Breast epithelium (tissue), 3 donors: ENCODE measurements at regions not wholly inside any gene's neighbourhood (a gene's known extent, or its start where the extent isn't known, plus 50 kb on each side); places are given as distances from the start of the nearest gene placed in this dataset.
"Not testable (repeated sequence)": the region's sequence is repeated elsewhere in the genome, so short reads cannot be mapped to it uniquely, and the experiment has no call there.

Experiments
- CTCF ChIP-seq, 3 donors: fragments of 450-650 bp; IDR thresholded peaks; one replicate each; pipeline ENCODE4 v1.5.1; 2016 to 2017; ENCODE audit warnings: antibody characterized with exemption in 3 of 3, mild to moderate bottlenecking in 3 of 3, moderate library complexity in 3 of 3
- POLR2AphosphoS5 ChIP-seq, 3 donors: sonication (generic); formaldehyde crosslinking; IDR thresholded peaks; one replicate each; pipeline ENCODE4 v1.6.1; 2017; ENCODE audit warnings: antibody characterized with exemption in 3 of 3

DNA sequence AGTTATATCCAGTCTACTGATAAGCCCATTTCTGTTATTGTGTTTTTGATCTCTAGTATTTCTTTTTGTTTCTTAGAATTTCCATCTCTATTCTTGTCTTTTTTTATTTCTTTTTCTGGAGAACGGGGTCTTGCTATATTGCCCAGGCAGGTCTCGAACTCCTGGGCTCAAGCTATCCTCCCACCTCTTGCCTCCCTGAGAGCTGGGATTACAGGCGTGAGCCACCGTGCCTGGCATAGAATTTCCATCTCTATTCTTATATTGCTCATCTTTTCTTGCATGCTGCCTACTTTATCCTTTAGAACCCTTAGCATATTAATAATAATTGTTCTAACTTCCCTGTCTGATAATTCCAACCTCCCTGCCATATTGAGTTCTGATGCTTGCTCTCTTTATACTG is 55.2 kb upstream of the RPRM start:
- TF ChIP-seq CTCF, POLR2AphosphoS5 (IDR thresholded peaks at IDR 0.05): not testable (repeated sequence)
